ENCODE measurements at regions not wholly inside any gene's neighbourhood (a gene's known extent, or its start where the extent isn't known, plus 50 kb on each side); places are given as distances from the start of the nearest gene placed in this dataset.

DNA sequence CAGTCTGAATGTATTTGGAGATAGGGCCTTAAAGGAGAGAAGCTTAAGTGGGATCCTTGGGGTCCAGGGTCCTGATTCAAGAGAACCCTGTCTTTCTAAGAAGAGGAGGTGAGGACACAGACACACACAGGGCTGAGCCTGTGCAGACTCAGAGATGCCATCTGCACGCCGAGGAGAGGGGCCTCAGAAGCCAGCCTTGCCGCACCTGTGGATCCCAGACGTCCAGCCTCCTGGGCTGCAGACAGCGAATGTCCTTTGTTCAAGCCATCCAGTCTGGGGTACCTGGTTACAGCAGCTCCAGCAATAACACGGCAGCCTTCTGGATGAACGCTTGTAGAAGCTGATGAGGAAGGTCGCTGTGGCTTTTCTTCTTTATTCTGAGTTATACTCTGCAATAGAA is 1086.1 kb downstream of the BRD1 start:
- Histone ChIP-seq H3K9ac (ENCODE audit: low read length) (no peak overlapping the region), H3F3A (ENCODE audit: insufficient read depth, low read length) (no peaks in the 10 kb centered on the region), H3K4me2 (ENCODE audit: low read depth, low read length) (no peak overlapping the region), H3K27ac (ENCODE audit: low read length) (no peak overlapping the region), H3K36me3 (replicated peaks; ENCODE audit: insufficient read depth, low read length) (no peaks in the 10 kb centered on the region), H3K79me2 (ENCODE audit: low read length) (no peaks in the 10 kb centered on the region), H3K9me2 (replicated peaks; ENCODE audit: insufficient read depth, low read length) (no peaks in the 10 kb centered on the region), H3K9me3 (replicated peaks; ENCODE audit: insufficient read depth, low read length) (no peaks in the 10 kb centered on the region), H3K4me3 (ENCODE audit: low read length) (no peak overlapping the region), H3K4me1 (ENCODE audit: low read length) (no peaks in the 10 kb centered on the region), H2AFZ (ENCODE audit: low read length) (no peak overlapping the region), H4K20me1 (ENCODE audit: insufficient read depth, low read length) (no peaks in the 10 kb centered on the region), H3K27me3 (replicated peaks; ENCODE audit: insufficient read depth, low read length) (no peaks in the 10 kb centered on the region)
- no peak for DNase-seq
- TF ChIP-seq, protein P1, sequence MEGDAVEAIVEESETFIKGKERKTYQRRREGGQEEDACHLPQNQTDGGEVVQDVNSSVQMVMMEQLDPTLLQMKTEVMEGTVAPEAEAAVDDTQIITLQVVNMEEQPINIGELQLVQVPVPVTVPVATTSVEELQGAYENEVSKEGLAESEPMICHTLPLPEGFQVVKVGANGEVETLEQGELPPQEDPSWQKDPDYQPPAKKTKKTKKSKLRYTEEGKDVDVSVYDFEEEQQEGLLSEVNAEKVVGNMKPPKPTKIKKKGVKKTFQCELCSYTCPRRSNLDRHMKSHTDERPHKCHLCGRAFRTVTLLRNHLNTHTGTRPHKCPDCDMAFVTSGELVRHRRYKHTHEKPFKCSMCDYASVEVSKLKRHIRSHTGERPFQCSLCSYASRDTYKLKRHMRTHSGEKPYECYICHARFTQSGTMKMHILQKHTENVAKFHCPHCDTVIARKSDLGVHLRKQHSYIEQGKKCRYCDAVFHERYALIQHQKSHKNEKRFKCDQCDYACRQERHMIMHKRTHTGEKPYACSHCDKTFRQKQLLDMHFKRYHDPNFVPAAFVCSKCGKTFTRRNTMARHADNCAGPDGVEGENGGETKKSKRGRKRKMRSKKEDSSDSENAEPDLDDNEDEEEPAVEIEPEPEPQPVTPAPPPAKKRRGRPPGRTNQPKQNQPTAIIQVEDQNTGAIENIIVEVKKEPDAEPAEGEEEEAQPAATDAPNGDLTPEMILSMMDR (IDR thresholded peaks at IDR 0.05; ENCODE audit: low read length), result no peak
- no peak for TF ChIP-seq EZH2 (optimal IDR thresholded peaks at IDR 0.05; ENCODE audit: low read depth, low read length)
- no peak for TF ChIP-seq EZH2phosphoT487 (IDR thresholded peaks at IDR 0.05; ENCODE audit: low read length)

DNA sequence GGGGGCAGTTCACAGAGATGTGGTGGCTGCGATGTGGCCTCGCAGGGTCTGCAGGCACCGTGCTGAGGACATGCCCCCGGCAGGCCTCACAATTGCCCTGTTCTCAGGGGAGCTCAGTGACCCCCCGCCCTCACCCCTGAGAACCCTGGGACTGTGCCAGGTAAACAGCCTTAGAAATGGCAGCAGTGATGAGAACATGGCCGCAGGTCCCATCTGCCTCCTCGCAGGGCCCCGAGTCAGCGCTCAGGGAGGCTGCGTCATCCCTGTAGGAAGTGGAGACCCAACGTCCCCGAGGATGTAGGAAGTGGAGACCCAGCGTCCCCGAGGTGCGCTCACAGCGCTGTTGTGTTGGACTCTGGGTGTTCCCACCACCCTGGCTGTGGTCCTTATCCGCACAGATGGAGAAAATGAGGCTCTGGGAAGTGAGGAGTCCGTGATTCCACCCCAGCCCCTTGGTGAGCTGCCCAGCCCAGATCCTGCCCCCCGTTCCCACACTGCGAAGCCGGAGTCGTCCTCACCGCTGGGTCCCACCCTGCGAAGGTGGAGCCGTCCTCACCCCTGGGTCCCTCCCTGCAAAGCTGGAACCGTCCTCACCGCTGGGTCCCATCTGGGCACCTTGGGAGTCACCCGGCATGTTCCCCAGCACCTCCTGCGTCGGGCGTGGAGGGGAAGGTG is 1086.8 kb downstream of the BRD1 start:
- Histone ChIP-seq H3K4me2 (ENCODE audit: low read depth, low read length) (no peak overlapping the region), H3K4me1 (ENCODE audit: low read length) (no peaks in the 10 kb centered on the region), H2AFZ (ENCODE audit: low read length) (no peak overlapping the region), H3K4me3 (ENCODE audit: low read length) (no peak overlapping the region), H3K9me2 (replicated peaks; ENCODE audit: insufficient read depth, low read length) (no peaks in the 10 kb centered on the region), H3K36me3 (replicated peaks; ENCODE audit: insufficient read depth, low read length) (no peaks in the 10 kb centered on the region), H4K20me1 (ENCODE audit: insufficient read depth, low read length) (no peaks in the 10 kb centered on the region), H3F3A (ENCODE audit: insufficient read depth, low read length) (no peaks in the 10 kb centered on the region), H3K79me2 (ENCODE audit: low read length) (no peaks in the 10 kb centered on the region), H3K27ac (ENCODE audit: low read length) (no peak overlapping the region), H3K9me3 (replicated peaks; ENCODE audit: insufficient read depth, low read length) (no peaks in the 10 kb centered on the region), H3K27me3 (replicated peaks; ENCODE audit: insufficient read depth, low read length) (no peaks in the 10 kb centered on the region), H3K9ac (ENCODE audit: low read length) (no peak overlapping the region)
- TF ChIP-seq EZH2phosphoT487 (IDR thresholded peaks at IDR 0.05; ENCODE audit: low read length), result no peak
- TF ChIP-seq, protein P1 (IDR thresholded peaks at IDR 0.05; ENCODE audit: low read length), result no peak
- no peak for TF ChIP-seq EZH2 (optimal IDR thresholded peaks at IDR 0.05; ENCODE audit: low read depth, low read length)
- no peak for DNase-seq

DNA sequence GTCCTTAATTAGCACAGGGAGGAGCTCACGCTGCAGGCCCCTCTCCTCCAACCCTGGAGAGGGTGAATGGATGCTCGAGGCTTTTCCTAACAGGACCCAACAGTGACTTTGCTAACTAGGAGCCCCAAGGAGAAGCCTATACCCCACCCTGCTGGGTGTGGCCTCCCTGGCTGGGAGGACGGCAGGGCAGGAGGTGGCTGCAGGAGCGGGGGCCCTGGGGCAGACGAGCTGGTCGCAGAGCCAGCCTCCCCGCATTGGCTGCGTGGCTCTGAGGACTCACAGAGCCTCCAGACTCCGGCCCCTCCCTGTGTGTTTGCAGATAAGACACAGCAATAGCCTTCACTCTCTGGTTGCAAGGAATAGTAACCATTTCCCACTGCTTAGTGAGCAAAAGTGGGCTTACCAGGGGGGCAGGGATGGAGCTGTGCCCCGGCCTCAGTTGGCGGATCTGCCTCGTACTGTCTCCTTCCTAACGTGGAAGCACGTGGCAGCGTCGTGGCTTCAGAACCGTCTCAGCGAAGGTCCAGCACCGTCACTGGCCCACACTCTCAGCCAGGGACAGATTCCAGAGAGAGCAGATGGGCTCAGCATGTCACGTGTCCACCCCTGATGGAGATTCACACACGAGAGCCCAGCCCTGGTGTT is 1087.5 kb downstream of the BRD1 start:
- Histone ChIP-seq H3K9me3 (replicated peaks; ENCODE audit: insufficient read depth, low read length) (no peaks in the 10 kb centered on the region), H3K4me2 (ENCODE audit: low read depth, low read length) (no peak overlapping the region), H3K36me3 (replicated peaks; ENCODE audit: insufficient read depth, low read length) (no peaks in the 10 kb centered on the region), H2AFZ (ENCODE audit: low read length) (no peak overlapping the region), H3K9me2 (replicated peaks; ENCODE audit: insufficient read depth, low read length) (no peaks in the 10 kb centered on the region), H3K4me1 (ENCODE audit: low read length) (no peaks in the 10 kb centered on the region), H3K9ac (ENCODE audit: low read length) (no peak overlapping the region), H3K27ac (ENCODE audit: low read length) (no peak overlapping the region), H4K20me1 (ENCODE audit: insufficient read depth, low read length) (no peaks in the 10 kb centered on the region), H3F3A (ENCODE audit: insufficient read depth, low read length) (no peaks in the 10 kb centered on the region), H3K79me2 (ENCODE audit: low read length) (no peaks in the 10 kb centered on the region), H3K4me3 (ENCODE audit: low read length) (no peak overlapping the region), H3K27me3 (replicated peaks; ENCODE audit: insufficient read depth, low read length) (no peaks in the 10 kb centered on the region)
- DNase-seq, result no peak
- no peak for TF ChIP-seq EZH2 (optimal IDR thresholded peaks at IDR 0.05; ENCODE audit: low read depth, low read length)
- TF ChIP-seq, protein P1 (IDR thresholded peaks at IDR 0.05; ENCODE audit: low read length), result no peak
- TF ChIP-seq EZH2phosphoT487 (IDR thresholded peaks at IDR 0.05; ENCODE audit: low read length), result no peak

Measured in MM.1S (cell line).